ENCODE measurements at regions not wholly inside any gene's neighbourhood (a gene's known extent, or its start where the extent isn't known, plus 50 kb on each side); places are given as distances from the start of the nearest gene placed in this dataset.
A peak's percentile ranks its signal among the peaks of the same experiment; 100 is the strongest.
"Not testable (repeated sequence)": the region's sequence is repeated elsewhere in the genome, so short reads cannot be mapped to it uniquely, and the experiment has no call there.

DNA sequence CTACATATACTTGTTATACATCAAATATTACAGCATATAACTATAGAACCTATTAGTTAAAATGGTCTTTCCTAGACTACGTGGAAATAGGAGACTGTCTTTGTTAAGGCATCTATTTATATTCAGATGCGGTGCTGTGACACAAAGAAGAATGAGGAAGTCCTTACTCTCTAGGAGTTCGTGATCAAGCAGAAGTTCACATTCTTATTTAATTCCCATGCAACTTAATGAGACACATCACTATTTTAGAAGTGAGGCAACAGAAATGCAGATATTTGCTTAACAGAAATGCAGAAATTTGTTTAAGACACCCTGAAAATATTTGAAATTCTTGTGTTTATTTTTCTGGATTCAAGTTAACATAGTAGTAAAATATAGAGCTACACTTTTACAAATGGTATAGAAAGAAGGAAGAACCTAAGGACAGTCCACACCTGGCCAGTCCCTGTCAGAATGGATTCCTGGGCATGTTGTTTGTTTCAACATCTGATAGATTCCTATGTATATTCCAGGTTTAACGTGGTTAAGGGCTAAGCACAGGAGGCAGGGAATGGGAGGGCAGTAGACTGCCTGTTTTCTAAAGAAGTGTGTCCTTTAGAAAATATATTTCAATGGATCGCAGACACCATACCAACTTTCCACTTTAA, 70.6 kb upstream of the NXPH1 start:
- Histone ChIP-seq H3K36me3 (ENCODE audit: control insufficient read depth in 1 of 2, insufficient read depth in 2 of 2, low read length in 2 of 2) (no peaks in the 10 kb centered on the region), H2BK120ac (ENCODE audit: insufficient read depth, low read length, poor library complexity) (no peak overlapping the region), H3K18ac (ENCODE audit: low read length) (no peak overlapping the region), H3K79me2 (ENCODE audit: control insufficient read depth, insufficient read depth, low read length, poor library complexity) (no peaks in the 10 kb centered on the region), H4K8ac (ENCODE audit: low read depth, low read length) (no peak overlapping the region), H4K91ac (ENCODE audit: low read depth, low read length) (no peak overlapping the region), H3K27me3 (ENCODE audit: insufficient read depth, low read length) (no peaks in the 10 kb centered on the region), H3K4me3 (ENCODE audit: low read depth, low read length) (no peak overlapping the region), H4K12ac (ENCODE audit: low read depth, low read length) (no peak overlapping the region), H3K9me3 (ENCODE audit: insufficient read depth, low read depth, low read length) (no peaks in the 10 kb centered on the region), H3K27ac (ENCODE audit: low read depth, low read length) (no peak overlapping the region), H3K9ac (ENCODE audit: low read length) (no peak overlapping the region), H3K23ac (ENCODE audit: low read length) (no peak overlapping the region), H2BK5ac (ENCODE audit: low read depth, low read length, poor library complexity) (no peak overlapping the region), H3K79me1 (ENCODE audit: low read length) (no peaks in the 10 kb centered on the region), H3K4me1 (ENCODE audit: control insufficient read depth in 1 of 2, insufficient read depth in 2 of 2, low read length in 2 of 2) (peaks cover 0 to 7% of the 10 kb centered on the region in 2 experiments), H3K14ac (ENCODE audit: low read length) (no peak overlapping the region), H2AFZ (ENCODE audit: insufficient read depth, low read length, poor library complexity) (no peak overlapping the region), H2AK5ac (ENCODE audit: low read length) (no peak overlapping the region), H3K4ac (ENCODE audit: low read depth, low read length) (no peak overlapping the region), H3K4me2 (ENCODE audit: low read length) (no peak overlapping the region), H2BK12ac (ENCODE audit: low read length) (no peak overlapping the region)
- WGBS (ENCODE audit: extremely low coverage, insufficient coverage, insufficient read length), result no CpG with 5 or more reads among the region's 5 CpGs
- no peak for DNase-seq

DNA sequence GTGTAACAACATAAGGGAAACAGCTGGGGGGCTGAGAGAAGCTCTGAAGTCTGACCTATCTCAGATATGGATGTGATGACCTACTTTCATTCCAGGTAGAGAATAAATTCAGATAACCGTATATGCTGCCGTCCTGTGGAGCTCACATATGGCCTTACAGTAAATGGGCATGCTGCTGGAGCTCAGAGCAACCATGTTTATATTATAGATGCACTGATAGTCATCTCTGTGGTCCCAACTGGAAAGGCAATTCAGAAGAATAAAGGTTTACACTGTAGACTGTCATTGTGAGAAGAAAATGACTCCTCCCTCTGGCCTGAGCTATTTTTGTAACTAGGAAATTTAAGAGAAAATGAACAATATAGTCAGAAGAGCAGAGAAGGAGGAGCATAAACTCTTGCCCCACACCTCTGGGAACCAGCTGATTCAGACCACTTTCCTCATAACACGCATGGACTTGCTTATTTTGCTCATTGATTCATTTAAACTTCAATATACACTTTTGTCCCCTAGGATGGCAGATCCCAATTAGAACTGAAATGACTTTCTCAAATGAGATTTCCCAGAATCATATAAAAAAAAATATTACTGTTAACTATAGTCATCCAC, 69.9 kb upstream of the NXPH1 start:
- Histone ChIP-seq H3K14ac (ENCODE audit: low read length) (no peak overlapping the region), H3K4ac (ENCODE audit: low read depth, low read length) (no peak overlapping the region), H2BK120ac (ENCODE audit: insufficient read depth, low read length, poor library complexity) (no peak overlapping the region), H3K4me3 (ENCODE audit: low read depth, low read length) (no peak overlapping the region), H4K8ac (ENCODE audit: low read depth, low read length) (no peak overlapping the region), H3K36me3 (ENCODE audit: control insufficient read depth in 1 of 2, insufficient read depth in 2 of 2, low read length in 2 of 2) (no peaks in the 10 kb centered on the region), H2BK5ac (ENCODE audit: low read depth, low read length, poor library complexity) (no peak overlapping the region), H4K91ac (ENCODE audit: low read depth, low read length) (no peak overlapping the region), H3K27ac (ENCODE audit: low read depth, low read length) (no peak overlapping the region), H3K9me3 (ENCODE audit: insufficient read depth, low read depth, low read length) (no peaks in the 10 kb centered on the region), H3K23ac (ENCODE audit: low read length) (no peak overlapping the region), H3K9ac (ENCODE audit: low read length) (no peak overlapping the region), H2AK5ac (ENCODE audit: low read length) (no peak overlapping the region), H3K79me1 (ENCODE audit: low read length) (no peaks in the 10 kb centered on the region), H2BK12ac (ENCODE audit: low read length) (no peak overlapping the region), H3K79me2 (ENCODE audit: control insufficient read depth, insufficient read depth, low read length, poor library complexity) (no peaks in the 10 kb centered on the region), H3K4me2 (ENCODE audit: low read length) (no peak overlapping the region), H3K4me1 (ENCODE audit: control insufficient read depth in 1 of 2, insufficient read depth in 2 of 2, low read length in 2 of 2) (peaks cover 0 to 7% of the 10 kb centered on the region in 2 experiments), H3K18ac (ENCODE audit: low read length) (no peak overlapping the region), H3K27me3 (ENCODE audit: insufficient read depth, low read length) (no peaks in the 10 kb centered on the region), H4K12ac (ENCODE audit: low read depth, low read length) (no peak overlapping the region), H2AFZ (ENCODE audit: insufficient read depth, low read length, poor library complexity) (no peak overlapping the region)
- WGBS (ENCODE audit: extremely low coverage, insufficient coverage, insufficient read length), result no CpG with 5 or more reads among the region's 3 CpGs
- no peak for DNase-seq

DNA sequence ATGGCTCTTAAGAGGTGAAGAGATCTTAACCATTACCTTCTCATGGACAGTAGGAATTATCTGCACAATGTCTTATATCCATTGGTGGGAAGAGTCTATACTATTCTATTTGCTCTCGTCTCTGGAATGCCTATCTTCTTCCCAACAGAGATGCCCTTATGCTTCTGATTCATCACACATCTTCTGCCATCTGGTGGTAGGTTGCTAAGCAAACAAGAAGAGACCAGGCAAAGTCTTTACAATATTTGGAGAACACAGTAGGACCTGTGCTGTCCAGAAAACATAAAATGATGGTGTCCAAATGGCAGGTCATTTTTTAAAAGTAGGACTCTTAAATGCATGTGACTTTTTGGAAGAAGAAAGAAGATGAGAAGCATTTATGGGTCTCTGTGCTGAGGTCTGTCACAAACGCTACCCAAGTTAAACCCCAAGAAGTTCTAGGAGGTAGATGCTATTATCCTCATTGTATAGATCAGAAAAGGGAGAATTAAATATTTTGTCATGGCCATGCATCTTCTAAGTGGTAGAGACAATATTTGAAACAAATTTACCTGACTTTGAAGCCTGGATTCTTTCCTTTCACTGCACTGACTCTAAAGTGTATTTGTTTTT, 67.8 kb upstream of the NXPH1 start:
- Histone ChIP-seq H3K14ac (ENCODE audit: low read length) (no peak overlapping the region), H2BK12ac (ENCODE audit: low read length) (no peak overlapping the region), H3K36me3 (ENCODE audit: control insufficient read depth in 1 of 2, insufficient read depth in 2 of 2, low read length in 2 of 2) (no peaks in the 10 kb centered on the region), H2AFZ (ENCODE audit: insufficient read depth, low read length, poor library complexity) (no peak overlapping the region), H3K9me3 (ENCODE audit: insufficient read depth, low read depth, low read length) (no peaks in the 10 kb centered on the region), H3K9ac (ENCODE audit: low read length) (no peak overlapping the region), H3K27ac (ENCODE audit: low read depth, low read length) (no peak overlapping the region), H3K23ac (ENCODE audit: low read length) (no peak overlapping the region), H3K27me3 (ENCODE audit: insufficient read depth, low read length) (no peaks in the 10 kb centered on the region), H4K91ac (ENCODE audit: low read depth, low read length) (no peak overlapping the region), H2BK120ac (ENCODE audit: insufficient read depth, low read length, poor library complexity) (no peak overlapping the region), H3K4ac (ENCODE audit: low read depth, low read length) (no peak overlapping the region), H3K18ac (ENCODE audit: low read length) (no peak overlapping the region), H3K79me2 (ENCODE audit: control insufficient read depth, insufficient read depth, low read length, poor library complexity) (no peaks in the 10 kb centered on the region), H4K8ac (ENCODE audit: low read depth, low read length) (no peak overlapping the region), H3K79me1 (ENCODE audit: low read length) (no peaks in the 10 kb centered on the region), H3K4me3 (ENCODE audit: low read depth, low read length) (no peak overlapping the region), H2AK5ac (ENCODE audit: low read length) (no peak overlapping the region), H3K4me2 (ENCODE audit: low read length) (no peak overlapping the region), H3K4me1 (ENCODE audit: control insufficient read depth in 1 of 2, insufficient read depth in 2 of 2, low read length in 2 of 2) (peaks cover 0 to 7% of the 10 kb centered on the region in 2 experiments), H2BK5ac (ENCODE audit: low read depth, low read length, poor library complexity) (no peak overlapping the region), H4K12ac (ENCODE audit: low read depth, low read length) (no peak overlapping the region)
- WGBS (ENCODE audit: extremely low coverage, insufficient coverage, insufficient read length), result no CpG with 5 or more reads among the region's 2 CpGs
- DNase-seq, result peak in 1 of 2 donors; percentile 65

DNA sequence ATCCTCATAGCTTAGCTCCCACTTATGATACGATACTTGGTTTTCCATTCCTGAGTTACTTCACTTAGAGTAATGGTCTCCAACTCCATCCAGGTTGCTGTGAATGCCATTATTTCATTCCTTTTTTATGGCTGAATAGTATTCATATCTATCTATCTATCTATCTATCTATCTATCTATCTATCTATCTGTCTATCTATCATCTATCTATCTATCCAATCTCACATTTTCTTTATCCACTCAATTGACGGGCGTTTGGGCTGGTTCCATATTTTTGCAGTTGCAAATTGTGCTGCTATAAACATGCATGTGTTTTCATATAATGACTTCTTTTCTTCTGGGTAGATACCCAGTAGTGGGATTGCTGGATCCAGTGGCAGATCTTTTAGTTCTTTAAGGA, 65.4 kb upstream of the NXPH1 start:
- DNase-seq; H3K27me3 ChIP-seq (ENCODE audit: insufficient read depth, low read length); H2BK5ac ChIP-seq (ENCODE audit: low read depth, low read length, poor library complexity); H3K14ac ChIP-seq (ENCODE audit: low read length); H3K18ac ChIP-seq (ENCODE audit: low read length); H2AFZ ChIP-seq (ENCODE audit: insufficient read depth, low read length, poor library complexity); H4K12ac ChIP-seq (ENCODE audit: low read depth, low read length); H3K4me1 ChIP-seq (ENCODE audit: control insufficient read depth in 1 of 2, insufficient read depth in 2 of 2, low read length in 2 of 2); H3K36me3 ChIP-seq (ENCODE audit: control insufficient read depth in 1 of 2, insufficient read depth in 2 of 2, low read length in 2 of 2); H3K79me1 ChIP-seq (ENCODE audit: low read length); H2BK120ac ChIP-seq (ENCODE audit: insufficient read depth, low read length, poor library complexity); H3K9me3 ChIP-seq (ENCODE audit: insufficient read depth, low read depth, low read length); H3K9ac ChIP-seq (ENCODE audit: low read length); H3K27ac ChIP-seq (ENCODE audit: low read depth, low read length); H4K8ac ChIP-seq (ENCODE audit: low read depth, low read length); H3K23ac ChIP-seq (ENCODE audit: low read length); H4K91ac ChIP-seq (ENCODE audit: low read depth, low read length); H2BK12ac ChIP-seq (ENCODE audit: low read length); H3K4ac ChIP-seq (ENCODE audit: low read depth, low read length); H2AK5ac ChIP-seq (ENCODE audit: low read length); H3K4me2 ChIP-seq (ENCODE audit: low read length); H3K4me3 ChIP-seq (ENCODE audit: low read depth, low read length); H3K79me2 ChIP-seq (ENCODE audit: control insufficient read depth, insufficient read depth, low read length, poor library complexity): not testable (repeated sequence)
- no CpG with 5 or more reads among the region's 3 CpGs for WGBS (ENCODE audit: extremely low coverage, insufficient coverage, insufficient read length)
